OCI-LY3 (cell line): ENCODE measurements at regions not wholly inside any gene's neighbourhood (a gene's known extent, or its start where the extent isn't known, plus 50 kb on each side); places are given as distances from the start of the nearest gene placed in this dataset.

Experiments used
- H2AFZ ChIP-seq: fragments of 200-600, 300-600 bp; shearing (Covaris generic); 2 replicates; pipeline ENCODE4 v1.6.0; 2014; ENCODE audit warnings: antibody characterized with exemption, low read depth, low read length
- H3K27ac ChIP-seq: fragments of 200-600, 300-600 bp; sonication (generic); 2 replicates; pipeline ENCODE4 v1.5.1; 2014; ENCODE audit warnings: mild to moderate bottlenecking, low read length, moderate library complexity, mixed read lengths
- H3K27me3 ChIP-seq: fragments of 200-600, 300-600 bp; sonication (generic); 2 replicates; pipeline ENCODE4 v1.6.1; 2014; ENCODE audit warnings: low read depth, low read length, mixed read lengths
- H3K36me3 ChIP-seq: fragments of 200-600, 300-600 bp; sonication (generic); replicated peaks from 2 replicates; pipeline ENCODE3; 2014; ENCODE audit warnings: low read depth, low read length, mixed read lengths
- H3K4me1 ChIP-seq: fragments of 300-600, 200-600 bp; sonication (generic); 2 replicates; pipeline ENCODE4 v1.6.1; 2014; ENCODE audit warnings: low read length, mixed read lengths
- H3K4me2 ChIP-seq: fragments of 200-600, 300-600 bp; sonication (generic); 2 replicates; pipeline ENCODE4 v1.6.1; 2014; ENCODE audit warnings: low read length, mixed read lengths
- H3K4me3 ChIP-seq: fragments of 300-600, 200-600 bp; sonication (generic); 2 replicates; pipeline ENCODE4 v1.5.1; 2014; ENCODE audit warnings: antibody characterized with exemption, mild to moderate bottlenecking, low read length, moderate library complexity
- H3K79me2 ChIP-seq: fragments of 300-600, 200-600 bp; shearing (Covaris generic); 2 replicates; pipeline ENCODE4 v1.6.1; 2014; ENCODE audit warnings: mild to moderate bottlenecking, low read length, mixed read lengths
- H3K9ac ChIP-seq: fragments of 300-600, 200-600 bp; shearing (Covaris generic); 2 replicates; pipeline ENCODE4 v1.6.0; 2014; ENCODE audit warnings: mild to moderate bottlenecking, low read length, moderate library complexity
- H3K9me3 ChIP-seq: fragments of 200-600, 300-600 bp; shearing (Covaris generic); 2 replicates; pipeline ENCODE4 v1.6.1; 2014; ENCODE audit warnings: low read length, mixed read lengths; ENCODE audit not compliant: insufficient read depth
- H4K20me1 ChIP-seq: fragments of 200-600, 300-600 bp; sonication (generic); 2 replicates; pipeline ENCODE4 v1.6.1; 2016; ENCODE audit warnings: low read length, mixed read lengths; ENCODE audit not compliant: insufficient read depth
- EZH2phosphoT487 ChIP-seq: fragments of 200-600 bp; shearing (Covaris generic); IDR thresholded peaks from 2 replicates; pipeline ENCODE4 v1.6.1; 2018; ENCODE audit warnings: antibody characterized with exemption, mixed run types, low read depth
- TF ChIP-seq, protein P1 (sequence below): fragments of 200-600, 300-600 bp; sonication (generic); IDR thresholded peaks from 2 replicates; pipeline ENCODE4 v1.5.1; 2014; ENCODE audit warnings: antibody characterized with exemption, low read length, low read depth

DNA sequence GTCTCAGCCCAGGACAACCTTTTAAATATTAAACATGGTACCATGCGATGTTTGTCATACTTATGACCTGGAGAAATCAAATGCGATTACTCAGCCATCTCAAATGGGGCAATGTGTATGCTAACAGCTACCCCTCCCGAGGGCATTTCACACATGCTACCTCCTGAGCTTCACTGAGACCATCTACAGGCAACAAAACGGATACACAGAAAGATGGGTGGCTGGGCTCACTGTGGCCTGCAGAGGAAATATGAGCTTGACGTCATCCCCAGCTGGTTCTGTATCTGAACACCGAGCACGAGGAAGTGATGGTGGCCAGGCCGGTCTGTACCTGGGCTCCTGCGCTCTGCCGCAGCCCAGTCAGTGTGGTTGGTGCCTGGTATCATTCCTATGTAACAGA lies 374.3 kb downstream of the RPS24 start:
- Histone ChIP-seq H3K4me2 (no peak overlapping the region), H3K4me1 (no peaks in the 10 kb centered on the region), H3K9me3 (no peaks in the 10 kb centered on the region), H4K20me1 (no peaks in the 10 kb centered on the region), H2AFZ (no peak overlapping the region), H3K27ac (no peak overlapping the region), H3K36me3 (no peaks in the 10 kb centered on the region), H3K4me3 (no peak overlapping the region), H3K79me2 (no peaks in the 10 kb centered on the region), H3K9ac (no peak overlapping the region), H3K27me3 (no peaks in the 10 kb centered on the region)
- no peak for TF ChIP-seq EZH2phosphoT487
- TF ChIP-seq, protein P1, sequence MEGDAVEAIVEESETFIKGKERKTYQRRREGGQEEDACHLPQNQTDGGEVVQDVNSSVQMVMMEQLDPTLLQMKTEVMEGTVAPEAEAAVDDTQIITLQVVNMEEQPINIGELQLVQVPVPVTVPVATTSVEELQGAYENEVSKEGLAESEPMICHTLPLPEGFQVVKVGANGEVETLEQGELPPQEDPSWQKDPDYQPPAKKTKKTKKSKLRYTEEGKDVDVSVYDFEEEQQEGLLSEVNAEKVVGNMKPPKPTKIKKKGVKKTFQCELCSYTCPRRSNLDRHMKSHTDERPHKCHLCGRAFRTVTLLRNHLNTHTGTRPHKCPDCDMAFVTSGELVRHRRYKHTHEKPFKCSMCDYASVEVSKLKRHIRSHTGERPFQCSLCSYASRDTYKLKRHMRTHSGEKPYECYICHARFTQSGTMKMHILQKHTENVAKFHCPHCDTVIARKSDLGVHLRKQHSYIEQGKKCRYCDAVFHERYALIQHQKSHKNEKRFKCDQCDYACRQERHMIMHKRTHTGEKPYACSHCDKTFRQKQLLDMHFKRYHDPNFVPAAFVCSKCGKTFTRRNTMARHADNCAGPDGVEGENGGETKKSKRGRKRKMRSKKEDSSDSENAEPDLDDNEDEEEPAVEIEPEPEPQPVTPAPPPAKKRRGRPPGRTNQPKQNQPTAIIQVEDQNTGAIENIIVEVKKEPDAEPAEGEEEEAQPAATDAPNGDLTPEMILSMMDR, result no peak

DNA sequence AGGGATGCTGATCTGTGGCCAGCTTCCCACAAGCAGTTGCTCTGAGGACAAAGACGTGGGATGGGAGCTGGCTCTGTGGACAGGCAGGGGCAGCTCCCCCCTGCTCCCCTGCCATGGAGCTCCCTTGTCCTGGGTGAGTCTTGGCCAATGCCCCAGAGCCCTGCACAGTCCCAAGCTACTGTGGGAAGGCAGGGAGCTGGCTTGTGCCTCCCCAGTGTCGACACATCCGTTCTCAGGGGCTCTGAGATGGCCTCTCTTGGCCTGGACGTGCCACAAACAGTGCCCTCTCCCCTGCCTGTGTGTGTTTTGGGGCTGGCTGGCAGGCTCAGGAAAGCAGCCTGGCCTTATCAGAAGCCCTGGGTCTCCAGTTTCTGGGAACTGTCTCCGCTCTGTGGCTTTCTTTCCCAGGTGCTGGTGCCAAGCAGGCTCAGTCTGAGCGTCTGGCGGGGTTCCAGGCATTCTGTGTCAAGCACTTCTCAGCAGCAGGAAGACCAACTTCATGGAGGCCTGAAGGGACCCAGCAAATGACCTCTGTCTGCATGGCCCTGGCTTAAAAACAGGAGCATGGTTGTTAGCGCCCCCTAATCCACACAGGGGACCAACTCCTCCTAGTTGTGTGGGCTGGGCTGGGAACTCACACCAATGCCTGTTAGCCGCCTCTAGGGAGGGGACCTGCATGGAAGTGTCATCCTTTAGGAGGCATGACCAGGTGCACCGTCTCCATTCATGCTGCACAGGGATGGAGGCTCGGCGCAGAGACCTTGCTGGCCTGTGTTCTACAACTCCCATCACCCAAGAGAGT lies 375.2 kb downstream of the RPS24 start:
- H3K4me3 ChIP-seq, result no peak overlapping the region
- H3K27ac ChIP-seq, result no peak overlapping the region
- H3K9ac ChIP-seq, result no peak overlapping the region
- no peak overlapping the region for H3K4me2 ChIP-seq
- no peaks in the 10 kb centered on the region for H3K36me3 ChIP-seq
- no peaks in the 10 kb centered on the region for H4K20me1 ChIP-seq
- no peak overlapping the region for H2AFZ ChIP-seq
- no peaks in the 10 kb centered on the region for H3K9me3 ChIP-seq
- no peaks in the 10 kb centered on the region for H3K4me1 ChIP-seq
- TF ChIP-seq EZH2phosphoT487, result no peak
- TF ChIP-seq, protein P1, result no peak
- H3K27me3 ChIP-seq, result peaks cover 3% of the 10 kb centered on the region; the same call in 1 of the 2 replicates
- H3K79me2 ChIP-seq, result no peaks in the 10 kb centered on the region

DNA sequence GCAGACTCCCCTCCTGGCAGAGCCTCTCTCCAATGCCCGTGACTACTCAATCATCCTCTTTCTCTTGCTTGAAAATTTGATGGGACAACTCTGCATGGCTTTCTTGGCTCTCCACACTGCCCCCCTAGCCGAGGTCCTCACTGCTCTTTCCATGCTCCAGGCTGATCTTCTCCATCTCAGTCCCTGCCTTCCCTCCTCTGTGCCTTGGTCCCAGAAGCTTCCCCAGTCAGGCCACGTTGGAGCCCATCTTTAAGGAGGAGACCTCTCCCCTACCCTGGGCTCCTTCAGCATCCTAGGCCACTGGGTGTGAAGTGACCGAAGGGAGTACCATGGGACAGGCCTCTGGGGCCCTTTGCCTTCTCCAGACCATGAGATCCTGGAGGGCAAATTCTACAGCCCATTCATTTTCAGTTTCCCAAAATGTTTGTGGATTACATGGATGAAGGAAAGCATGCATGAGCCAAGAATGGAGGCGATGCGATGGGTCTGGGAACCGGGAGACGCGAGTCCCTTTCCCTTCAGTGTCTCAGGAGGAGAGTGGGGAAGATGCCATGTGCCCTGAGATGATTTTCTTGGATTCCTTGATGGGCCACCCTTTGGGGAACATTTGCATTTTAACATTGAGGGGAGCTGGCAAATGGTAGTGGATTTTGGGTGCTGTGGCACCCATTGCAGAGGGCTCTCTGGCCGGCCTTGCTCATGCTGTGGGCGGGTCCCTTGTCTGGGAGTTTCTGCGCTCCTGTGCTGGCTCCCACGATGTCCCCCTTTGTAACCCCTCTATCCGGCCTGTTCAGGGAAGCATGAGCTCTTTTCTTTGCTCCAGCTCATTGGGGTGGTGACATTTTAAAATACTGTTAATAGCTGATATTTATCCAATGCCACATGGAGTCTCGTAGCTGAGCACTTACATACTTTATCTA lies 376.6 kb downstream of the RPS24 start:
- Histone ChIP-seq H3K79me2 (no peaks in the 10 kb centered on the region), H3K4me2 (no peak overlapping the region), H3K9me3 (no peaks in the 10 kb centered on the region), H3K4me3 (no peak overlapping the region), H4K20me1 (no peaks in the 10 kb centered on the region), H3K4me1 (no peaks in the 10 kb centered on the region), H3K27ac (no peak overlapping the region), H2AFZ (no peak overlapping the region), H3K9ac (no peak overlapping the region), H3K36me3 (no peaks in the 10 kb centered on the region), H3K27me3 (peaks cover 4% of the 10 kb centered on the region; the same call in 1 of the 2 replicates)
- TF ChIP-seq EZH2phosphoT487, result no peak
- TF ChIP-seq, protein P1, result no peak

DNA sequence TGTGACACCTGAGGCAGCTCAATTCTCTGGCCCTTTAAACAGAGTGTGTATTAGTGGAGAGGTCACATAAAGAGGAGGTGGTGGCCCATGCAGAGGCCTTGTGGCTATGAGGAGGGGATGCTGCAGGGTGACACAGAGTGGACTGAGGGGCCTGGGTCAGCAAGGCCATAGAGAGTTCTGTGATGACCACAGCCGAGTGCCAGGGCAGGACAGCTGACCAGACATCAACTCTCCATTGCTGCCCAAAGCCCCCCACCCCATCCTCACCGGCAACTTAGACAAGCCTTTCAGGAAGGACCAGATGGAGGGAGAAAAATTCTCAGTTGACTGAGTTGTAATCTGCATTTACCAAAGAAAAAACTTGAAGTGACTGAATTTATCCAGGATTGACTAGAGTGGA lies 378.1 kb downstream of the RPS24 start:
- Histone ChIP-seq H3K79me2 (no peaks in the 10 kb centered on the region), H3K4me2 (no peak overlapping the region), H3K9me3 (no peaks in the 10 kb centered on the region), H4K20me1 (no peaks in the 10 kb centered on the region), H3K36me3 (no peaks in the 10 kb centered on the region), H3K9ac (no peak overlapping the region), H3K4me3 (no peak overlapping the region), H3K4me1 (no peaks in the 10 kb centered on the region), H2AFZ (no peak overlapping the region), H3K27ac (no peak overlapping the region), H3K27me3 (peaks cover 4% of the 10 kb centered on the region; the same call in 1 of the 2 replicates)
- TF ChIP-seq, protein P1, result no peak
- no peak for TF ChIP-seq EZH2phosphoT487
